K562 (cell line): ENCODE measurements at regions not wholly inside any gene's neighbourhood (a gene's known extent, or its start where the extent isn't known, plus 50 kb on each side); places are given as distances from the start of the nearest gene placed in this dataset.
A peak's percentile ranks its signal among the peaks of the same experiment; 100 is the strongest.

Experiments used
- ATAC-seq: fragments of 200-7000 bp; cut with Tn5 transposase; 3 replicates; pipeline ENCODE4 v1.9.1; 2020; ENCODE audit warnings: moderate library complexity
- BruUV-seq: library from RNA; stranded (reverse); fragments of 400-500 nt; replicated peaks from 2 replicates; lab custom pipeline; 2021; lab: Mats Ljungman, UMichigan
- CTCF ChIA-PET: fragments of 300-600 bp; formaldehyde crosslinking; extraction: SDS; loops from one replicate; lab custom pipeline; 2021; ENCODE audit warnings: low intra/inter-chr PET ratio; lab: Yijun Ruan, JAX
- POLR2A ChIA-PET: fragments of 300-600, 350-650 bp; sonication (Branson Sonifier 250); formaldehyde crosslinking; extraction: SDS; loops from one replicate; lab custom pipeline; 2021; ENCODE audit warnings: antibody characterized with exemption, inconsistent platforms; lab: Yijun Ruan, JAX
- DNase-seq, 4 experiments: peaks; one replicate each; pipeline versions ENCODE4 v3.0.0 to v3.0.0-alpha.2; 2011 to 2018; ENCODE audit warnings: low spot score in 3 of 4, mixed read lengths in 3 of 4; ENCODE audit errors: extremely low read depth in 1 of 4
- FAIRE-seq: peaks from 2 replicates; lab custom pipeline; 2011; peaks lifted over from hg19 to GRCh38; lab: Jason Lieb, UNC
- H2AFZ ChIP-seq: 2 replicates; pipeline ENCODE4 v1.6.0; 2011; ENCODE audit warnings: low read depth, low read length, control low read depth, inconsistent platforms
- H3K27ac ChIP-seq: fragments of 200-600 bp; 3 replicates; pipeline ENCODE4 v1.8.0; 2011; ENCODE audit warnings: low read depth, mild to moderate bottlenecking, control low read depth, inconsistent platforms, low read length, moderate library complexity, mixed read lengths; ENCODE audit errors: extremely low read depth
- H3K27me3 ChIP-seq, 2 experiments: fragments of 300-600 bp in 1 of 2; 2 replicates in 1 of 2; 3 replicates in 1 of 2; pipeline versions ENCODE4 v1.6.0 to v1.8.0; 2011; ENCODE audit warnings: inconsistent platforms in 2 of 2, low read length in 2 of 2, mild to moderate bottlenecking in 1 of 2, mixed read lengths in 1 of 2, moderate library complexity in 1 of 2; ENCODE audit not compliant: control insufficient read depth in 2 of 2, insufficient read depth in 2 of 2
- H3K36me3 ChIP-seq: fragments of 300-600 bp; 3 replicates; pipeline ENCODE4 v1.8.0; 2011; ENCODE audit warnings: mild to moderate bottlenecking, low read length, inconsistent platforms; ENCODE audit not compliant: control insufficient read depth, insufficient read depth
- H3K4me1 ChIP-seq, 2 experiments: fragments of 200-600 bp in 1 of 2; replicated peaks in 1 of 2; 2 replicates in 1 of 2; 3 replicates in 1 of 2; pipeline versions ENCODE4 v1.5.1 to v1.8.0; 2011; ENCODE audit warnings: inconsistent platforms in 2 of 2, low read length in 2 of 2, mild to moderate bottlenecking in 1 of 2, mixed read lengths in 1 of 2, moderate library complexity in 1 of 2; ENCODE audit not compliant: control insufficient read depth in 2 of 2, insufficient read depth in 2 of 2
- H3K4me2 ChIP-seq: 2 replicates; pipeline ENCODE4 v1.6.1; 2011; ENCODE audit warnings: low read length, control low read depth, inconsistent platforms, mixed read lengths; ENCODE audit not compliant: insufficient read depth
- H3K4me3 ChIP-seq: fragments of 200-600 bp; sonication (generic), shearing (Covaris generic); 2 replicates; pipeline ENCODE4 v1.5.1; 2016; ENCODE audit warnings: control low read depth, inconsistent platforms
- H3K79me2 ChIP-seq: fragments of 200-600 bp; 3 replicates; pipeline ENCODE4 v1.8.0; 2011; ENCODE audit warnings: low read length, inconsistent platforms; ENCODE audit not compliant: control insufficient read depth, insufficient read depth
- H3K9ac ChIP-seq, 2 experiments: 2 replicates each; pipeline versions ENCODE4 v1.6.0 to v1.6.1; 2011; ENCODE audit warnings: low read depth in 2 of 2, low read length in 2 of 2, control low read depth in 1 of 2, inconsistent platforms in 1 of 2, mild to moderate bottlenecking in 1 of 2, mixed read lengths in 1 of 2; ENCODE audit not compliant: insufficient read depth in 1 of 2
- H3K9me1 ChIP-seq: one replicate; pipeline ENCODE4 v1.6.0; 2011; ENCODE audit warnings: inconsistent platforms, mild to moderate bottlenecking, low read length, moderate library complexity; ENCODE audit not compliant: control insufficient read depth, insufficient read depth
- H3K9me3 ChIP-seq: replicated peaks from 2 replicates; pipeline ENCODE4 v1.5.1; 2011; ENCODE audit warnings: low read depth, low read length, inconsistent platforms; ENCODE audit not compliant: control insufficient read depth, insufficient read depth
- H4K20me1 ChIP-seq: replicated peaks from 2 replicates; pipeline ENCODE4 v1.6.1; 2011; ENCODE audit warnings: low read length, inconsistent platforms, mixed read lengths; ENCODE audit not compliant: control insufficient read depth, insufficient read depth
- CEBPG ChIP-seq, 3 experiments: fragments of 200-800 bp in 1 of 3; sonication (Bioruptor generic) in 1 of 3; sonication (generic) in 1 of 3; formaldehyde crosslinking in 1 of 3; IDR thresholded peaks in 2 of 3; conservative IDR thresholded peaks in 1 of 3; 2 replicates each; pipeline versions ENCODE4 v1.6.1 to v1.8.0; 2016 to 2022; ENCODE audit warnings: missing compliant biosample characterization in 2 of 3, missing genetic modification characterization in 2 of 3, mild to moderate bottlenecking in 1 of 3, missing genetic modification reagents in 1 of 3
- SAFB2 ChIP-seq: fragments of 200-400 bp; formaldehyde crosslinking; IDR thresholded peaks from 2 replicates; pipeline ENCODE4 v1.6.1; 2018; ENCODE audit warnings: borderline replicate concordance, low read length, low read depth, moderate library complexity; ENCODE audit not compliant: severe bottlenecking
- WGBS: fragments of 100-300 bp; shearing (Covaris generic); methylation state at CpG from one replicate; pipeline ENCODE4 v1.1.6; 2016; ENCODE audit warnings: low coverage, mixed read lengths; ENCODE audit not compliant: insufficient coverage; ENCODE audit errors: missing lambda C conversion rate; 5-methylcytosine and 5-hydroxymethylcytosine counted together
- in situ Hi-C: fragments of 300-500 bp; cut with MboI; formaldehyde crosslinking; loops from 4 replicates; pipeline ENCODE4 v1.15.0; 2018; ENCODE audit warnings: inconsistent platforms, mixed read lengths
- intact Hi-C: fragments of 100-400 bp; cut with micrococcal nuclease; formaldehyde crosslinking; loops from 2 replicates; pipeline ENCODE4 v1.14.2; 2022
- TF ChIP-seq, protein P1 (sequence below): fragments of 450-650 bp; formaldehyde crosslinking; IDR thresholded peaks from 2 replicates; pipeline ENCODE4 v1.4.0; 2022; ENCODE audit warnings: mild to moderate bottlenecking, moderate library complexity

DNA sequence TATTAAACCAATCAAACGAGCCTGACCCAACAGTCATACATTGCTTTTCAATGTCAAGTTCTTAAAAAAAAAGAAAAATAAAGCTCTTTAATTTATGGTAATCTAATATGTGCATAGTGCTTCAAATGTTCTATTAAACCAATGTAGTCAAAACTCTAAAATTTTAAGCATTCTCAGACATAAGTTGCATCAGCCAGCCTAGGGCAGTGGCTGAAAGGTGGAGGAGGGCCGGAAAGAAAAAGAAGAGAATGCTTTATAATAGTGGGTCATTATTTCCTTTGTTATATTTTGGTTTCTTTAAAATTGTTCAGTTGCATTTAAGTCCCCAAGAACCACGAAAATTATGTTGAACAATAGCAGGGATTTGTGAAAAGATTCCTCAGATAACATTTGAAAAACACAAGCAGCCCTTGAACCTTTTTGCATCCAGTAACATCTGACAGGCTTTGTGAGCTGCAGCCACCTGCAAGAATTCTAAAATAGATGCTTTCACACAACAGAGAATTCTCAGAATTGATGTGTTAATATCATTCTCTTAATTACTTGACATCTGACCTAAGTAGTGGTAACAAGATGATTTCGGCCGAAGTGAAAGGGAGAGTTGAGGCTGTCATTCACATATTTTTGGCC, 252.1 kb downstream of the CDCA7 start:
- Histone ChIP-seq H3K79me2 (no peaks in the 10 kb centered on the region), H4K20me1 (no peaks in the 10 kb centered on the region), H3K27ac (no peak overlapping the region), H3K4me1 (no peaks in the 10 kb centered on the region), H3K9ac (no peak overlapping the region), H3K4me3 (no peak overlapping the region), H3K27me3 (peaks cover 1 to 6% of the 10 kb centered on the region in 2 experiments; a peak in 2 of 5 replicates), H3K9me3 (no peaks in the 10 kb centered on the region), H3K9me1 (no peaks in the 10 kb centered on the region), H3K4me2 (no peak overlapping the region), H2AFZ (no peak overlapping the region), H3K36me3 (no peaks in the 10 kb centered on the region)
- DNase-seq (no peak), FAIRE-seq (no peak), ATAC-seq (no peak)
- BruUV-seq = no TSS peak
- TF ChIP-seq SAFB2 (no peak), CEBPG (CRISPR knock-in tag; IDR thresholded peaks at IDR 0.05) (no peak), CEBPG (tag; conservative IDR thresholded peaks at IDR 0.05 in 1 of 2, IDR thresholded peaks at IDR 0.05 in 1 of 2) (peak in 1 of 2 experiments; percentile 58; a peak in 1 of 4 replicates)
- TF ChIP-seq, protein P1, sequence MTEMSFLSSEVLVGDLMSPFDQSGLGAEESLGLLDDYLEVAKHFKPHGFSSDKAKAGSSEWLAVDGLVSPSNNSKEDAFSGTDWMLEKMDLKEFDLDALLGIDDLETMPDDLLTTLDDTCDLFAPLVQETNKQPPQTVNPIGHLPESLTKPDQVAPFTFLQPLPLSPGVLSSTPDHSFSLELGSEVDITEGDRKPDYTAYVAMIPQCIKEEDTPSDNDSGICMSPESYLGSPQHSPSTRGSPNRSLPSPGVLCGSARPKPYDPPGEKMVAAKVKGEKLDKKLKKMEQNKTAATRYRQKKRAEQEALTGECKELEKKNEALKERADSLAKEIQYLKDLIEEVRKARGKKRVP (CRISPR knock-in tag) = peak; percentile 58; the same call in 1 of the 2 replicates
- in situ Hi-C loops (no loop called here), intact Hi-C loops (no loop called here)
- ChIA-PET CTCF (no interaction called here), POLR2A (interaction anchor here (0.8 kb wide), 1 partner anchor 11 kb away, joined by 3 read pairs; no protein-coding TSS in a partner anchor)
- WGBS = 0% methylated on average over 5 of the region's 5 CpGs
